H1 (cell line): ENCODE measurements at regions not wholly inside any gene's neighbourhood (a gene's known extent, or its start where the extent isn't known, plus 50 kb on each side); places are given as distances from the start of the nearest gene placed in this dataset.

ENCODE experiments used
- CTCF ChIA-PET: fragments of 300-600 bp; sonication (Branson Sonifier 250); formaldehyde crosslinking; loops from one replicate; lab custom pipeline; 2021; ENCODE audit not compliant: partially characterized antibody; lab: Charles Lee
- POLR2A ChIA-PET: fragments of 300-600 bp; sonication (Branson Sonifier 250); formaldehyde crosslinking; loops from one replicate; lab custom pipeline; 2021; ENCODE audit warnings: inconsistent platforms; ENCODE audit not compliant: partially characterized antibody; lab: Charles Lee
- DNase-seq, 2 experiments: peaks; one replicate each; pipeline versions ENCODE4 v3.0.0 to v3.0.0-alpha.2; 2010 to 2022; ENCODE audit warnings: low spot score in 2 of 2, low read depth in 1 of 2, mixed read lengths in 1 of 2
- FAIRE-seq: peaks from 2 replicates; lab custom pipeline; 2011; peaks lifted over from hg19 to GRCh38; lab: Jason Lieb, UNC
- H2AFZ ChIP-seq: 2 replicates; pipeline ENCODE4 v1.8.1; 2012; ENCODE audit warnings: low read length, inconsistent platforms
- H2AK5ac ChIP-seq: 2 replicates; pipeline ENCODE4 v1.6.1; 2013; ENCODE audit warnings: low read depth, low read length
- H2BK120ac ChIP-seq: replicated peaks from 2 replicates; pipeline ENCODE3; 2013; ENCODE audit warnings: low read depth, low read length, inconsistent platforms
- H2BK12ac ChIP-seq: 2 replicates; pipeline ENCODE4 v1.6.1; 2013; ENCODE audit warnings: low read depth, low read length
- H2BK15ac ChIP-seq: 2 replicates; pipeline ENCODE4 v1.6.1; 2013; ENCODE audit warnings: low read length
- H2BK20ac ChIP-seq: 2 replicates; pipeline ENCODE4 v1.6.1; 2013; ENCODE audit warnings: low read length
- H2BK5ac ChIP-seq: 2 replicates; pipeline ENCODE4 v1.6.1; 2013; ENCODE audit warnings: low read depth, low read length
- H3K14ac ChIP-seq: 2 replicates; pipeline ENCODE4 v1.6.1; 2013; ENCODE audit warnings: inconsistent platforms; ENCODE audit not compliant: insufficient read length
- H3K18ac ChIP-seq: 2 replicates; pipeline ENCODE4 v1.6.1; 2013; ENCODE audit warnings: low read length; ENCODE audit errors: extremely low read depth
- H3K23ac ChIP-seq: 2 replicates; pipeline ENCODE4 v1.6.1; 2013; ENCODE audit warnings: inconsistent platforms; ENCODE audit not compliant: insufficient read length
- H3K23me2 ChIP-seq: 2 replicates; pipeline ENCODE4 v1.6.1; 2013; ENCODE audit warnings: low read depth, low read length
- H3K27ac ChIP-seq: 2 replicates; pipeline ENCODE4 v1.6.1; 2011; ENCODE audit warnings: low read depth, low read length, inconsistent platforms
- H3K27me3 ChIP-seq, 4 experiments: replicated peaks in 1 of 4; 1 replicate in 1 of 4; 2 replicates in 3 of 4; pipeline versions ENCODE4 v1.6.1 to v1.8.1; 2011 to 2013; ENCODE audit warnings: low read length in 3 of 4, mild to moderate bottlenecking in 3 of 4, inconsistent platforms in 2 of 4, mixed read lengths in 2 of 4, moderate library complexity in 1 of 4; ENCODE audit not compliant: control insufficient read depth in 3 of 4, insufficient read depth in 3 of 4; ENCODE audit errors: extremely low read depth in 1 of 4
- H3K36me3 ChIP-seq, 4 experiments: 2 replicates each; pipeline versions ENCODE4 v1.6.1 to v1.8.1; 2011 to 2013; ENCODE audit warnings: mild to moderate bottlenecking in 4 of 4, low read length in 3 of 4, moderate library complexity in 2 of 4, control low read depth in 1 of 4, inconsistent platforms in 1 of 4; ENCODE audit not compliant: insufficient read depth in 4 of 4, control insufficient read depth in 2 of 4
- H3K4ac ChIP-seq: replicated peaks from 2 replicates; pipeline ENCODE3; 2013; ENCODE audit warnings: low read length, low read depth, mixed read lengths, inconsistent platforms; ENCODE audit not compliant: insufficient read length
- H3K4me1 ChIP-seq, 4 experiments: replicated peaks in 1 of 4; 1 replicate in 1 of 4; 2 replicates in 3 of 4; pipeline versions ENCODE4 v1.6.1 to v1.8.1; 2011 to 2013; ENCODE audit warnings: low read length in 3 of 4, inconsistent platforms in 2 of 4, mixed read lengths in 1 of 4; ENCODE audit not compliant: insufficient read depth in 4 of 4, control insufficient read depth in 3 of 4
- H3K4me2 ChIP-seq, 2 experiments: 2 replicates each; pipeline versions ENCODE4 v1.6.1 to v1.8.1; 2011 to 2013; ENCODE audit warnings: low read depth in 2 of 2, low read length in 2 of 2, control low read depth in 1 of 2, inconsistent platforms in 1 of 2, mild to moderate bottlenecking in 1 of 2; ENCODE audit not compliant: insufficient read depth in 1 of 2
- H3K4me3 ChIP-seq, 4 experiments: fragments of 200-600, 300-600 bp in 1 of 4; sonication (generic), shearing (Covaris generic), sonication (Bioruptor Twin) in 1 of 4; 2 replicates each; pipeline versions ENCODE4 v1.5.1 to v1.8.1; 2011 to 2016; ENCODE audit warnings: low read length in 4 of 4, low read depth in 3 of 4, control low read depth in 2 of 4, inconsistent platforms in 2 of 4, mild to moderate bottlenecking in 2 of 4, mixed read lengths in 1 of 4, moderate library complexity in 1 of 4; ENCODE audit not compliant: insufficient read depth in 2 of 4; ENCODE audit errors: extremely low read depth in 1 of 4
- H3K56ac ChIP-seq: replicated peaks from 2 replicates; pipeline ENCODE3; 2013; ENCODE audit warnings: low read depth, mild to moderate bottlenecking, mixed read lengths, low read length, inconsistent platforms; ENCODE audit not compliant: insufficient read length
- H3K79me1 ChIP-seq: 2 replicates; pipeline ENCODE4 v1.6.1; 2013; ENCODE audit warnings: low read depth, low read length, control low read depth
- H3K79me2 ChIP-seq, 2 experiments: 2 replicates each; pipeline versions ENCODE4 v1.6.1 to v1.8.1; 2012 to 2013; ENCODE audit warnings: low read length in 2 of 2, mild to moderate bottlenecking in 2 of 2, inconsistent platforms in 1 of 2; ENCODE audit not compliant: insufficient read depth in 2 of 2, control insufficient read depth in 1 of 2
- H3K9ac ChIP-seq, 4 experiments: replicated peaks in 1 of 4; 1 replicate in 1 of 4; 2 replicates in 3 of 4; pipeline versions ENCODE4 v1.6.1 to v1.8.1; 2011 to 2013; ENCODE audit warnings: low read depth in 3 of 4, low read length in 3 of 4, control low read depth in 2 of 4, mild to moderate bottlenecking in 2 of 4, moderate library complexity in 2 of 4, inconsistent platforms in 1 of 4; ENCODE audit errors: extremely low read depth in 1 of 4
- H3K9me3 ChIP-seq, 2 experiments: 2 replicates each; pipeline versions ENCODE4 v1.6.1 to v1.8.1; 2012 to 2013; ENCODE audit warnings: mild to moderate bottlenecking in 2 of 2, moderate library complexity in 2 of 2, control low read depth in 1 of 2, inconsistent platforms in 1 of 2, low read depth in 1 of 2, low read length in 1 of 2, mixed read lengths in 1 of 2; ENCODE audit not compliant: insufficient read depth in 2 of 2
- H4K20me1 ChIP-seq, 2 experiments: replicated peaks in 1 of 2; 2 replicates each; pipeline versions ENCODE3 to v1.8.1; 2011 to 2013; ENCODE audit warnings: inconsistent platforms in 2 of 2, low read length in 2 of 2, mild to moderate bottlenecking in 1 of 2; ENCODE audit not compliant: insufficient read depth in 2 of 2, control insufficient read depth in 1 of 2
- H4K5ac ChIP-seq: 2 replicates; pipeline ENCODE4 v1.6.1; 2013; ENCODE audit warnings: low read length, low read depth, mixed read lengths, inconsistent platforms; ENCODE audit not compliant: insufficient read length
- H4K8ac ChIP-seq: 2 replicates; pipeline ENCODE4 v1.8.0; 2013; ENCODE audit warnings: mild to moderate bottlenecking, moderate library complexity, low read length, inconsistent platforms; ENCODE audit not compliant: insufficient read depth; ENCODE audit errors: extremely low read depth
- H4K91ac ChIP-seq: replicated peaks from 2 replicates; pipeline ENCODE3; 2013; ENCODE audit warnings: low read length, mixed read lengths, inconsistent platforms; ENCODE audit not compliant: insufficient read length
- BACH1 ChIP-seq: IDR thresholded peaks from 2 replicates; pipeline ENCODE4 v1.6.1; 2012; ENCODE audit warnings: low read length, improper control_type of control experiment
- BCL11A ChIP-seq, 2 experiments: IDR thresholded peaks; one replicate each; pipeline ENCODE4 v1.6.1; 2011; ENCODE audit warnings: low read depth in 2 of 2, low read length in 2 of 2, mild to moderate bottlenecking in 2 of 2
- KDM4A ChIP-seq: IDR thresholded peaks from one replicate; pipeline ENCODE4 v1.7.1; 2012; ENCODE audit warnings: low read depth, mild to moderate bottlenecking, moderate library complexity, low read length, inconsistent platforms; ENCODE audit not compliant: severe bottlenecking
- NANOG ChIP-seq: IDR thresholded peaks from 2 replicates; pipeline ENCODE4 v1.6.1; 2011; ENCODE audit warnings: low read length, low read depth, mild to moderate bottlenecking, inconsistent platforms; ENCODE audit not compliant: insufficient read depth, poor library complexity, severe bottlenecking
- PHF8 ChIP-seq: fragments of 200-600 bp; sonication (generic); conservative IDR thresholded peaks from 2 replicates; pipeline ENCODE4 v1.7.1; 2012; ENCODE audit warnings: low read depth, mild to moderate bottlenecking, inconsistent platforms, low read length, moderate library complexity
- POLR2A ChIP-seq, 2 experiments: IDR thresholded peaks; 1 replicate in 1 of 2; 2 replicates in 1 of 2; pipeline ENCODE4 v1.6.1; 2011; ENCODE audit warnings: low read depth in 2 of 2, low read length in 2 of 2, mild to moderate bottlenecking in 2 of 2; ENCODE audit errors: control extremely low read depth in 1 of 2
- SAP30 ChIP-seq: fragments of 300-600 bp; sonication (generic); IDR thresholded peaks from 2 replicates; pipeline ENCODE4 v1.7.1; 2012; ENCODE audit warnings: low read length, moderate library complexity, mild to moderate bottlenecking, inconsistent platforms; ENCODE audit not compliant: insufficient read depth, insufficient replicate concordance
- SIRT6 ChIP-seq: IDR thresholded peaks from one replicate; pipeline ENCODE4 v1.7.1; 2012; ENCODE audit warnings: low read length, inconsistent platforms
- SIX5 ChIP-seq: IDR thresholded peaks from 2 replicates; pipeline ENCODE4 v1.6.1; 2011; ENCODE audit warnings: mild to moderate bottlenecking, low read depth, low read length
- SP4 ChIP-seq: IDR thresholded peaks from 2 replicates; pipeline ENCODE4 v1.6.1; 2012; ENCODE audit warnings: low read length, inconsistent platforms
- SUZ12 ChIP-seq: fragments of 200-600 bp; sonication (generic); IDR thresholded peaks from 2 replicates; pipeline ENCODE4 v1.6.1; 2012; ENCODE audit warnings: mild to moderate bottlenecking, inconsistent platforms, low read length, moderate library complexity, mixed read lengths
- TCF12 ChIP-seq: IDR thresholded peaks from 2 replicates; pipeline ENCODE4 v1.6.1; 2011; ENCODE audit warnings: low read depth, mild to moderate bottlenecking, low read length
- WGBS, 2 experiments: shearing (Covaris generic) in 1 of 2; methylation state at CpG; one replicate each; pipeline versions ENCODE4 v1.1.6 to v1.1.7; 2013 to 2015; ENCODE audit warnings: low lambda C conversion rate in 2 of 2, mixed read lengths in 2 of 2, inconsistent platforms in 1 of 2, low coverage in 1 of 2, missing lambda C conversion rate in 1 of 2; ENCODE audit not compliant: insufficient replicate concordance in 2 of 2, insufficient coverage in 1 of 2, insufficient read length in 1 of 2; ENCODE audit errors: extremely low coverage in 1 of 2, missing lambda C conversion rate in 1 of 2; 5-methylcytosine and 5-hydroxymethylcytosine counted together
- TF ChIP-seq, protein P1 (sequence below): IDR thresholded peaks from 2 replicates; pipeline ENCODE4 v1.6.1; 2011; ENCODE audit warnings: low read length, improper control_type of control experiment

DNA sequence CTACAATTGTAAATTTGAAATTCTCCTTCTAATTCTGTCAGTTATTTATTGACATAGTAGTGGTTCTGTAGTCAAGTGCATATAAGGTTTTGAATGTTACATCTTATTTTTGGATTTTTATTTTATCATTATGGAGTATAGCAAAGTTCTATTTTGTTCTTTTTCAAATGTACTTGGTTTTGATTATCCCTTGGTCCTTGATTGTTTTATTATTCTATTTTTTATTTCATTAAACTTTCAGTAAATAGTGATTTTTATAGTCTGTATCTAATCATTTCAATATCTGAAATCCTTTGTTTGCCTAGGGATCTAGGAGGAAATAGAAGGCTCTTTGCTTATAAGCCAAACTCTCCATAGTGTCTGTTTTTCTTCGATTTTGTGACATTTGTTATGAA is 87.8 kb downstream of the HFE start:
- POLR2A ChIA-PET, result interaction anchor here (1.0 to 20.9 kb wide), 7 partner anchors 10 to 42 kb away, joined by 3 to 2060 read pairs (median 12); a partner anchor contains a TSS
- TF ChIP-seq BCL11A (IDR thresholded peaks at IDR 0.05; ENCODE audit: low read depth in 2 of 2, low read length in 2 of 2), result no peak
- no peak for TF ChIP-seq TCF12
- TF ChIP-seq, protein P1, sequence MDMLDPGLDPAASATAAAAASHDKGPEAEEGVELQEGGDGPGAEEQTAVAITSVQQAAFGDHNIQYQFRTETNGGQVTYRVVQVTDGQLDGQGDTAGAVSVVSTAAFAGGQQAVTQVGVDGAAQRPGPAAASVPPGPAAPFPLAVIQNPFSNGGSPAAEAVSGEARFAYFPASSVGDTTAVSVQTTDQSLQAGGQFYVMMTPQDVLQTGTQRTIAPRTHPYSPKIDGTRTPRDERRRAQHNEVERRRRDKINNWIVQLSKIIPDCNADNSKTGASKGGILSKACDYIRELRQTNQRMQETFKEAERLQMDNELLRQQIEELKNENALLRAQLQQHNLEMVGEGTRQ, result no peak
- no peak for TF ChIP-seq SUZ12
- TF ChIP-seq NANOG, result no peak
- no peak for TF ChIP-seq POLR2A (IDR thresholded peaks at IDR 0.05; ENCODE audit: control extremely low read depth in 1 of 2, low read depth in 2 of 2, low read length in 2 of 2)
- TF ChIP-seq BACH1, result no peak
- no peak for TF ChIP-seq SIRT6
- TF ChIP-seq SIX5, result no peak
- no peak for TF ChIP-seq KDM4A
- TF ChIP-seq SAP30, result no peak
- TF ChIP-seq SP4, result no peak
- TF ChIP-seq PHF8, result no peak

More for the DNA sequence above, 87.8 kb downstream of the HFE start:
- Histone ChIP-seq H2BK120ac (no peak overlapping the region), H3K36me3 (no peaks in the 10 kb centered on the region), H3K14ac (no peak overlapping the region), H3K4me2 (no peak overlapping the region), H3K56ac (no peak overlapping the region), H3K4me1 (peaks cover 0 to 2% (median 0%) of the 10 kb centered on the region in 4 experiments; a peak in 3 of 7 replicates), H2BK5ac (no peak overlapping the region), H3K18ac (no peak overlapping the region), H3K79me2 (peaks cover 0 to 3% of the 10 kb centered on the region in 2 experiments; a peak in 2 of 4 replicates), H4K5ac (no peak overlapping the region), H4K8ac (no peak overlapping the region), H4K20me1 (no peaks in the 10 kb centered on the region), H3K9ac (no peak overlapping the region), H3K4me3 (no peak overlapping the region), H3K27me3 (no peaks in the 10 kb centered on the region), H3K23ac (no peak overlapping the region), H2BK12ac (no peak overlapping the region), H2BK15ac (no peak overlapping the region), H2BK20ac (no peak overlapping the region), H3K27ac (no peak overlapping the region), H3K4ac (no peak overlapping the region), H3K9me3 (no peaks in the 10 kb centered on the region), H4K91ac (no peak overlapping the region), H3K23me2 (peaks cover 5% of the 10 kb centered on the region), H2AK5ac (no peak overlapping the region), H2AFZ (no peak overlapping the region), H3K79me1 (no peaks in the 10 kb centered on the region)
- FAIRE-seq (no peak), DNase-seq (no peak)
- CTCF ChIA-PET, result interaction anchor here (0.8 to 1.7 kb wide), 8 partner anchors 8 to 158 kb away, joined by 3 to 11 read pairs (median 4); a partner anchor contains a TSS
- 0% methylated on average over 1 of the region's 1 CpG; no CpG with 5 or more reads in 1 of the 2 experiments for WGBS, 2 experiments
